Right renal cortex interstitium (tissue), 3 donors: ENCODE measurements at regions not wholly inside any gene's neighbourhood (a gene's known extent, or its start where the extent isn't known, plus 50 kb on each side); places are given as distances from the start of the nearest gene placed in this dataset.
"Not testable (repeated sequence)": the region's sequence is repeated elsewhere in the genome, so short reads cannot be mapped to it uniquely, and the experiment has no call there.

Source experiments
- DNase-seq, 3 donors: peaks; one replicate each; pipeline ENCODE4 v3.0.0-alpha.2; 2013; ENCODE audit warnings: low read depth in 3 of 3, low spot score in 2 of 3

DNA sequence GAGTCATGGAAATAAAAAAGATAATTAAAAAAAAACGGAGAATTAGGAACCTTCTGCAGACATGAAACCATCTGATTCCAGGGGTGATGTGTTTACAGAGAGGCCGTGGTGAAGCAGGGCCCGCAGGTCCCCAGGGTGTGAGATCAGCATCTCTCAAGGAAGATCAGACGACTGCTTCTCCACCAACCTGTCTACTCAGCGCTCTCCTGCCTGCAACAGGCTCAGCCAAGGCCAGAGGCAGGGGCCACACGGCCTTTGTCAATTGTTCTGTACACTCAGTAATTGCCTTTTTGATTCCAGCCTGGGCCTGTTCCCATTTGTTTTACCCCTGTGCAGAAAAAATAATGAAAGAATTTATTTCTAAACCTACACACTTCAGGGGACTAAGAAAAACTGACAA lies 124.6 kb downstream of the NXPE2 start:
- DNase-seq: no peak

DNA sequence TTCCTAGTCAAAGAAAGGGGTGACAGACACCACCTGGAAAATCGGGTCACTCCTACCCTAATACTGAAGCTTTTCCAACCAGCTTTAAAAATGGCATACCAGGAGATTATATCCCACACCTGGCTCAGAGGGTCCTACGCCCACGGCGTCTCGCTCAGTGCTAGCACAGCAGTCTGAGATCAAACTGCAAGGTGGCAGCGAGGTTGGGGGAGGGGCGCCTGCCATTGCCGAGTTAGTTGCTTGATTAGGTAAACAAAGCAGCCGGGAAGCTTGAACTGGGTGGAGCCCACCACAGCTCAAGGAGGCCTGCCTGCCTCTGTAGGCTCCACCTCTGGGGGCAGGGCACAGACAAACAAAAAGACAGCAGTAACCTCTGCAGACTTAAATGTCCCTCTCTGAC lies 127.1 kb downstream of the NXPE2 start:
- DNase-seq: not testable (repeated sequence)

DNA sequence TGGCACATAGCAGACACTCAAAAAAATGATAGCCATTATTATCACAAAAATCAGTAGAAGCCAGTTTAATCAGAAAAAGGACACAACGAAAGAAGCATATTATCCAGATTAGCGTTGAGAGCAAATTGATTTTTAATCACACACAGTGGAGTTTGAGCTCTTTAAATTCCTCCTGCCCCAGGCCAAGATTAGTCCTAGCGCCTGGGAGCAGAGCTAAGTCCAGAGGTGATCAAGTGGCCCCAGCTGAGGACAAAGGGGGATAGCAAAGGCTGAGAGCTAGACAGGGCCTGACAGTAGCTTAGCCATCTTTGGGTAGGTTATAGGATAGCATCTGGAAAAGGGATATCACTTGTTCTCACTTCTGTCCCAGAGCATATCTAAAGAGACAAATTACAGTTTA lies 133.6 kb downstream of the NXPE2 start:
- no peak for DNase-seq

DNA sequence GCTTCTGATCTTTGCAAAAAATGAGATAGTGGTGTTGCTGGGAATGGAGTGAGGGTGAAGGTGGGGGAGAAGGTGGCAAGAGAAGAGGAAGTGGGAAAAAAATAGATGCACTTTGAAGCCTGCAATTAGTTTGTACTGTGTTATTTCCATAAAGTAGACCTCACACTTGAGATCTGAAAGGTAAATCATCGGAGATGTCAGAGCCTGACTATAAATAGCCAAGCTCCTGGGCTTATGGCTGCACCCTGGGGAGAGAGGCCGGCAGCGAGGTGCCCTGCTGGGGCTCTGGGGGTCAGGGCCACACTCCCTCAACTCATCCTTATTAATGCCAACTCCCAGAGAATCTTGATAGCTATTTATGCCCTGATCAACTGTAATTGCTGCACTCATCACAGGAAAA lies 134.4 kb downstream of the NXPE2 start:
- no peak for DNase-seq

DNA sequence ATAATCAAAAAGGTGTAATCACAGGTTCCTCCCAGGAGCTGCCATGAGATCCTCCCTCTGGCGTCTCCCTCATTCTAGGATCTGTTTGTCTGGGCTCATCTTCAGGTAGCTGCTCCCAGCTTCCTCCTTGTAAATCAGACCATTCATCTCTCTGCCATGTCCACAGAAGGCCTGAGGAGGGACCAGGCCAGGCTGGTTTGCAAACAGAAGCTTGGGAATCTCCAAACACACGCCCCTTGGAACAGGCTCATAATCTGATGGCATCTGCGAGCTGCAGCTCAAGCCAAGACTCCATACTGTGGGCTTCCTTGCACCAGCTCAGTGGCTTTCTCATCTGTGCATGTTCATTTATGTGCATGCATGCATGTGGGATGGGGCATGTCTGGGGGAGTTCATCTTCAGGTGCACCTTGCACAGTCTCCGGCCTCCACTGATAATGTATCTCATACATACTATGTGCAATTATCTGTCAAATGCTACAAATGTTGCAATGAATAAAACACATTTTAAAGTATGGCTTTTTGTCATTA lies 134.9 kb downstream of the NXPE2 start:
- no peak for DNase-seq

DNA sequence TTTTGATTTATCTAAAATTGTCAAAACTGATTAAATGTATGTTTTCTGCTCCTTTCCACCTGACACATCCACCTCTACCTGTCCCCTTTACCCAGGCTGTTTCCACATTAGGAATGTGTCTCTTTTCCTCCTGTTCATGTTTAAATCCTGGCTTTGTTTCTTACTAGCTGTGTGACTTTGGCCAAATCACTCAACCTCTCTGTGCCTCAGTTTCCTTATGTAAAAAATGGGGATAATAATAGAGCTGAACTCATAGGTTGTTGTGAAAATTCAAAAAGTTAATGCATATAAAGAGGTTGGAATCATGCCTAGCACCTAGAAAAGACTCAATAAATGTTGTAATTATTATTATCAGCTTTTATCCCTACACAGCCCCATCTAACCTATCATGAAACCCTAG lies 136.8 kb downstream of the NXPE2 start:
- no peak for DNase-seq

DNA sequence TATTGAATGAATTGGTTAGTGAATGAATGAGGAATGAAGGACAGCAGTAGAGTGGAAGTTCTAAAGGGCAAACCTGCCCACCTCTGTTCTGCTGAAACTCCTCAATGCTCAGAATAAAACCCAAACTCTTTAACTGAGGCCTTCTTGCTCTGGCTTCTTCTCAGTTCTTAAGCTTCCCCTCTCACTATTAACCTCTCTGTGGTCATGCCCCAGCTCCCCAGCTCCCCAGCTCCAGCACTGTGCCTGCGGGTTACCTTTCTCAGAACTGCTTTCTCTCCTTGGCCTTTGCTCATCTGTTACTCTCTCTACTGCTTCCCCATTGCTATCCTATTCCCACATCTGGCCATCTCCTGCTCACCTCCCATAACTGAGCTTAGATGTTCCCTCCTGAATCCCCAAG lies 137.4 kb downstream of the NXPE2 start:
- no peak for DNase-seq

DNA sequence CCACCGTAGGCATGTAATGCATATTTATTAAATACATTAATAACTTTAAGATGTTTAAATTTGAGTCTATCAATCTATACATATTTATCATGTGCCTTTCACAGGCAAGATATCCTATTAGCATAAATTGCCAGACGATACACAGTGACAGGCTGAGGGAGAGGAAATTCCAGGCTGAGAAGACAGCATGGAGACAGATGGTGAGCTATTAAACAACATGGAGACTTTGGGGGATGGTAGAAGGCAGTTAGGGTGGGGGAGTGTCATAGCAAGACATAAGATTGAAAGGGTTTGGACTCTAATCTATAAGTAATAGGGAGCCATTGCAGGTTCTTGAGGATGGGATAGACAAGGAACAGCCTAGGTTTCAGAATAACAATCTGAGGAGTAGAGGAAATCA lies 138.5 kb downstream of the NXPE2 start:
- no peak for DNase-seq

DNA sequence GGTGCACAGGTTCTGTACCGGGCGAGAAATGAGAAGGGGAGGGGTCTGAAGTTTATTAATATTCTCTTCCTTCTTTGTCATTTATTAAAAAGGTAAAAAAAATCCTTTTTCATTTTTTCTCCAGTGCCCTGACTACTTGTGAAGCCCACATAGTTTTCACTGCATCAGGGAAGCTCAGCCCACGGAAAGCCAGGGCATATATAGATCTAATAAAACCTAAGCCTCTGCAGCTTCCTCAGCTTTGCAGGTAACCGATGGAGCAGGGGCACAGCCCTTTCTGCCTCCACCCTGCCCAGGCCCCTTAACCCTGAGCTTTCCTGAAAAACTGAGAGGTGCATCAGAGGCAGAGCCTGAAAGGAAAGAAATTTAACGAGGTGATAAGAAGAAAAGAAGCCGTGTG lies 140.1 kb downstream of the NXPE2 start:
- no peak for DNase-seq

DNA sequence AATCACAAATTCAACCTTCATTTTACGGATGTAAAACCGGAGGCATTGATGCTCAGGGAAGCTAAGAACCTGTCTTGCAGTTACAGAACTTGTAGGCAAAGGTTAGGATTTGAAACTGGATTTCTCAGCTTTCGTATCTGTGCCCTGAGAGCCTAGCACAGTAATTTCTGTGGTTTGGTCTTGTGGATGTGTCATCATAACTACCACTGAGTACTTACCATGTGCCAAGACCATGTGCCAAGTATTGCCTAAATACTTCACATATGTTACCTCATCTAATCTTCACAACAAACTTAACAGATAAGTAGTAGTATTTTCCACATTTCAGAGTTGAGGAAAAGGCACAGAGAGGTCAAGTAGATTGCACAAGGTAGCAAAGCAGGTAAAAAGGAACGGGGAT lies 140.7 kb downstream of the NXPE2 start:
- no peak for DNase-seq

DNA sequence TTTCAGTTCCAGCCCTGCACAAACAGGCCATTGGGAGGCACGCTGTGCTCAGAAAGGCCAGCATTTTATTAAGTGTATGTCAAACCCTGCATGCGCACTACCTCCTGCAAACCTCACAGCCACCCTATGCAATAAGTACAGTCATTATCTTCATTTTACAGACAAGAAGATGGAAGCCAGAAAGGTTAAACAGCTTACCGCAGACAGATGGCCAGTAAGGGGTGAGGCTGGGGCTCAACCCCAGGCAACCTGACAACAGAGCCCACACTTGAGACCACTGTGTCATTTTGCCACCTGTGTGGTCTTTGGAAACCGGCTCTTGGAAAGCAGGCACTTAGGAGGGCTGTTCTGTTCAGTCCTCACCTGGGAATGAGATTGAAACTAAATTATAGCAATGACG lies 142.3 kb downstream of the NXPE2 start:
- no peak for DNase-seq

DNA sequence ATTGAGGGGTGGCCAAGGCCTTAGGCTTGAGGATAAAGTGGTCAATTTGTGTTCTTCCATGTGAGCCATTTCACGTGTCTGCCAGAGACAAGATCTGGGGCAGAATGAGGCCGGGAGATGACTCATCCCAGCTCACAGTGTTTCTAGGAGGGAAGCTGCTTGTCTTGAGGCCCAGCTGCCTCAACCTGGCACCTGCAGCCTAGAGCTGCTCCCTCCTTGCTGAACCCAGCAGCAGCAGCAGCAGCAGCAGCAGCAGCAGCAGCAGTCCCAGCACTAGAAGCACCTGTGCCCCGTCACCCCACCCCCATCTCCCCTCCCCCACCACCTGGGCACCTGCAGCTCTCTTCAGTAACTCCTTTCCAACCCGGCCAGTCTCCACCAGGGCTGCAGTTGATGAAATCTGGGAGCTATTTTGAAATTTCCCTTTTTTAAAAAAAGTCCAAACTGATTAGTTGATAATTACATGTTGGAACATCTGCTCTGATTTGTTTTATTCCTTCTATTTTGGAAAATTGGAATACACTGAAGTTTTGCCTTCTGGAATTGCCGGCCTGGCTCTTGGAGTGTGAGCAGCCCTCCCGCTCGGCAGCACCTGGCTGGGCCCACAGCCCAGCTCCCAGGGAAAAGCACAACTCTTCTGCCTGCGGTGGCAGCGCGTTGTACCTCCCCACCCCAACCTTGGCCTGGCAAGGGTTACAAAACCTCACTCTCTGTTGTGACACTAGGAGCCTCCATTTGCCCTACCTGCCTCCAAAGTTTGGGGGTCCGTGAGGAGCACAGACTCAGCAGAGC lies 143.5 kb downstream of the NXPE2 start:
- no peak for DNase-seq

DNA sequence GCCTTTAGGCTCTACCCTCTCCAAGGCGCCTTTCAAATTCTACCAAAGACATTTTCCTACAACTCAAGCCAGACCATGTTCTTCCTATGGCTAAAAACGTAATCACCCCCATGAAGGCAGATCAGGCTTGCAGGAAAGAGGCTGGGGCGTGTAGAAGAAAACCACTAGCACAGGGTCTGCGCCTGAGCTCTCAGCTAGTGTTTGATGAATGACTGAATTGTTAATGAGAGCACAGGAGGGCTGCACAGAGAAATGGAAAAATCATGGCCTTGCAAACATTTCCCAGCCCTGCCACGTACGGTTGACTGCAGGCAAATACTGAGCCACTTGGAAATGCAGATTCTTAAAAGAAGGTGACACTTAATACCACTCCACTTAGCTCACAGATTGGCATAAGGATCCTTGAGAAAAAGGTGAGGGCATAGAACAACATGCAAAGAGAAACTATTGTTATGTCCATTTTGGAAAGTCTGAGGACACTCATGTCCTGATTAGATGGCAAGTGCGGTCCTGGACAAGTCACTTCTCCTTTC lies 148.6 kb downstream of the NXPE2 start:
- DNase-seq: no peak

DNA sequence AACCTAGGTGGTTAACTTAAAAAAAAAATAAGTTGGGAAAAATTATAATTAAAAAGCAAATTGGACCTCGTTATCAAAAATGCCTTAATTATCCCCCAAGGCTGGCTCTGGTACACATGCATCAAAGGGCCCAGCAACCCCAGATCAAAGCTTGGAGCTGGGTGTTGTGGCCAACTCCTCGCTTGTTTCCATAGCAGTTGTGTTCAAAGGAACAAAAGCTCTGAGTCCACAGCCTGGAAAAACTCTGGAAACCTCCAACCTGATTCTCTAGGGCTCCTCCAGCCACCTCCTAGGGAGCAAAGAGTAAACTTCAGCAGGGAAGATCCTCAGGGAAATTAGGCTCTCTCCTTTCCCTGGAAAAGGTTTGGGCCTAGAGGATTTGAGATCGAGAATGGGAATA lies 149.4 kb downstream of the NXPE2 start:
- DNase-seq: no peak

DNA sequence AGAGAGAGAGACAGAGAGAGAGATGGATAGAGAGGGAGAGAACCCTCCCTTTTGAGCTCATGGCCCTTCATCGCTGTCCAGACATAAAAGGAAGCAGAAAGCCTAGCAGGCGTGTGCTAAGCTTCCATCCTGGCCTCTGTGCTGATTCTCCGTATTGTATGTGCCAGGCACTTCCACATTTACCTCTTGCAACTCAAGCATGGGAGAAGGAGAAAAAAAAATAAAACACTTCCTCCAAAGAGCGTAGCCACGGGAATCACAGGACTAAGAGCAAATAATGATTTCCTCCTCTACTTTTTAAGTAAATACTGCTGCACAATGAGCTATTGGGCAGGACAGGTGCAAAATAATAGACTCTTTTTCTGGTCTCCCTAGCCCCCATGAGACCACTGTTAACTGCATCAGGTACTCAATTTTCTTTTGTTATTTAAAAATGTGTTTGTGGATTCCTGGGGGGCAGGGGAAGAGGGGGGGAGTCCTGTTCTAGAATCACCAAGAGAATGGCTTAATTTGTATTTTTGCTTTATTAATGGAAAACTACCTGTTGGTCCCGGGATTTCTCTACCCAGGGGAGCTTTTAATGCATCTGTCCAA lies 154.3 kb downstream of the NXPE2 start:
- DNase-seq: no peak

DNA sequence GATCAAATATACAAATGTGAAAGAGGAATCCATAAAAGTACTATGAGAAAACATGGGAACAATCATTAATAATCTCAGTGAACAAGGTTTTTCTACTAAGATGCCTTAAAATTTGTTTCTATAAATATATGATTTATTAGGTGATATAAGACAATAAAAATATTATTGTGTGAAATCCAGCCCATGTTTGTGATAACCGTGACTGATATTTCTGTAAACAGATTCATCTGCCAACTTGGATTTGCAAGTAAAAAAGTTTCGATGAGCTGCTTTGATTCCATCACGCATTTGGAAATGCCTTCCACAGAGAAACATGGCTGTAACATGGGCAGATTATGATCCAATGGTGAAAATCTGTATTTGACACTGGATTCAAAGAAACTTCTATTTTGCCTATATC lies 157.8 kb downstream of the NXPE2 start:
- no peak for DNase-seq

DNA sequence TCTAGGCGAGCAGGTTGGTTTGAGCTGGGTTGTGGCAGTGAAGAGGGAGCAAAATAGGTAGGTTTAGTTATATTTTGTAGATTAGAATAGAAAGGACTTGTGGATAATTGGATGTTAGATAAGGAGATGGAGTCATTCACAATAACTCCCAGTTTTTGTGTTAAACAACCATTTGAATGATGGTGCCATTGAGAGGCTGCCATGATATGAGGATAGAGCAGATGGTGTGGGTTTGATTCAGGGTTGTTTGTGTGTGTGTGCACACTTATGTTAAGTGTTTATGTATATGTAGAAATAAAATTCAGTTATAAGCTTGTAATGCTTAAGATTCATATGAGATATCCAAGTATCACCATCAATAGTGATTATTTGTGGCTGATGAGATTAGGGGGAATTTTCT lies 166.6 kb downstream of the NXPE2 start:
- no peak for DNase-seq

DNA sequence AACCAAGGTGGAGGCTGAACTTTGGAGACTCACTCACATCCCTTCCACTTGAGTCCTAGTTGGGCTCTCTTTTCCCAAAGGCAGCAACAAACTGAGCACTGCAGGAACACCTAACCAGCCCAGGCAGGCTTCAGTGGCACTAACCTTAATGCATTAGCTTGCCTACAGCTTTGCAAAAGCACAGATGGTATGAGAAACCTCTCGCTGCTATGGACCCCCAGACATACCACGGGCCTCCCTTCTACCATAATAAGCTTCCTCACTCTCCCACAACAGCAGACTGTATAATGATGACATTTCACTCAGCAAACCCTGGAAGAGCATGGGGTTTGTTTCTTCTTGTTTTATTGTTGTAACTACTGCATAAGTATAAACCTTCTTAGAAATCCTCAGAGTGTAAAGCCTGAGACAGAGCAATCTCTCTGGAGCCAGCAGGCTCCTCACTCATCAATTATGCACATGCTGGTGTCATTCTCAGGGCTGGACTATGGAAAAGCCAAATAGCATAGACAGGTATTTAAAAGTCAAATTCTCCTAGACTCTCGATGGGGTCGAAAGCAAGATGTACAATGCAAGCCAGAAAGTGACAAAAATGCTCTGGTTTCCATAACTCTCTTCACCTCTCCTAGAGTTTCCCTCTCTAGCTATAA lies 167.6 kb downstream of the NXPE2 start:
- DNase-seq: no peak

DNA sequence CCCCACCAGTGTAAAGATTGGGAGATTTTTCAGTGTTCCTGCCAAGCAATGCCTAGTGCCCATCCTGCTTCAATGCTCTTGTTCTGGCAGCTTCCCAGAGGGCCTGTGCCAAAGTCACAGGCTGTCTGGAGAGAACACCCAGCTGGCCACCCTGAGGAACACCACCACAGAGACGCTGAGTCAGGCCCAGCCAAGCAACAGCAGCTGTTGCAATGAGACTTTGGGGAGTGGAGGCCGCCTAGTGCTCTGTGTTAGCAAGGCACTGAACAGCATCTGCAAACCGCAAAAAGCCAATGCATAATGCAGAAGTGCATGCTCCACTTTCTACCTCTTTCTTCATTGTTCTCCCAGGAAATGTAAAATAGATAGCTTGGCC lies 168.1 kb downstream of the NXPE2 start:
- no peak for DNase-seq

DNA sequence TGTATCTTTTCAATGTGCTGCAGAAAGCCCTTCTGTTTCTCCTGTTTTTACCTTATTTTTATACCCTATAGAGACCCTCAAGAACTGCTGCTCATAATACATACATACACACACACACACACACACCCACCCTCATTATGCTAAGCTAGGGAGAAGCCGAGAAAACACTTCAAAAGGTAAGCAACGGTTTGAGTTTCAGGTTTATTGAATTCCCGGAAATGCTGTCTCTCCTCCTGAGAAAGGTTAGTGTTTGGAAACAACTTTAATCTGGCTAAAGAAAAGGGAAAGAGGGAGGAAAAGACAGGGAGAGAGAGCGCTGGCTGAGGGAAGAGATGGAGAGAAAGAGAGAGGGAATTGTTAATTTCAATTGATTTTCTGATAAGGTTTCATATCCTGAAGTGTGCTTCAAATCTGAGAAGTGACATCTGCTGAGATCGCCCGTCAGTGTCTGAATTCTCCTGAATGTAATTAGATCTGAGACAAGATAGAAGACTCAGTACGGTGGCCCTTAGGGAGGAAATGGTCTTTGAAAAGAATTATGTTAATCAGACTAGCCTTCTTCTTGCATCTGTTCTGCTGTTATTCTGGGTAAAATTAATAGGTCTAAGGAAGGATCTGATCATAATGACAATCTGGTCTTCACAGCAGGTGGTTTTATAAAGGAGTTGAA lies 169.1 kb downstream of the NXPE2 start:
- DNase-seq: peak in 2 of 3 donors; percentile 15 to 35

DNA sequence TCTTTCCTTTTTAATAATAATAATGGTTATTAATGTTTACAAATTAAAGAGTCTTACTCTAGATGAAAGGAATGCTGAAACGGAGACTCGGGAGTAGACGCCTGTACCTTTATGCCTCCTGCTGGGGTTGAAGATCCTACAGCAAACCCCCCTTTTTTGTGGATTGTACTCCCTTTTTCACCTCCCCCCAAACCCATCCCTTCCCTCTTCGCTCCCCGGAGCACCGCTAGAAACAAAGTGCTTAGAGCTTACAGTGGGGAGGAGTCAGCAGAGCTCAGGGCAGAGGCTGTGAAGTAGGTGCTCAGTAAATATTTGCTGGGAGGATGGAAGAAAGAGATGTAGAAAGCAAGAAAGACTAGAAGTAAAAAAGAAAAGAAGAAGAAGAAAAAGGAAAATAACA lies 169.7 kb downstream of the NXPE2 start:
- DNase-seq: no peak
